ENCODE measurements at regions not wholly inside any gene's neighbourhood (a gene's known extent, or its start where the extent isn't known, plus 50 kb on each side); places are given as distances from the start of the nearest gene placed in this dataset.
"Not testable (repeated sequence)": the region's sequence is repeated elsewhere in the genome, so short reads cannot be mapped to it uniquely, and the experiment has no call there.

DNA sequence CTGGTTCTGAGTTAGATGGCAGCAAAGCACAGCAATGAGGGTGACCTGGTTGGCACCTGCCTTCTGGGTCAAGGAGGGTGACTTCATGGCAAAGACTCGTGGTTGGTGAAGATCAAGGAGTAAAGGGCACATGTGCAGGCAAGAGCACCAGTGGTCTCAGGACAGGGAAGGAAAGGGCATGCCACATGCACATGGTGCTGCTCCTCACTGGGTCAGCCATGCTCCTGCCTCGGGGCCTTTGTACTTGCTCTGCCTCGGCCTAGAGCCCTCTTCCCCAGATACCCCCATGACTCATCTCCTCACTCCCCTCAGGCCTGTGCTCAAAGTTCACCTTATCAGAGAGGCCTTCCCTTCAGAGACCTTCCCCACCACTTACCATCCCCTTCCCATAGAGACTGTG lies 106.7 kb upstream of the KDM7A start:
- DNase-seq: no peak

DNA sequence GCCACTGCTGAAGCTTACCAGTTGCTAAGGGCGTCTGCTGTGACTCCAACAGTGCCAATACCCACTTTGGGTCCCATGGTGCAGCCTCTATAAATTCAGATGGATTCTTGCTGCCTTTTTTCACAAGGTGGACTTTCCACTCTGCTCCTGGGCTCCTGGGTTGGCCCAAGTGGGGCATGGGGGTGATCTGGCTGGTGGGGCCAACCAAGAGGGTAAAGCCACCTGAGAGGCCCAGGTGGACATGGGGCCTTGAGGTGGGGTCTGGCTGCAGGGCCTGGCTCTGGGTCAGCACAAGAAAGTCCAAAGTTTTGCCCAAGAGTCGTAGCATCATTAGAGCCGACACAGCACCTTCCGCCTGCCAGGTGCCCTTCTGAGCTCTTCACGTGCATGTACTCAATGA lies 105.2 kb upstream of the KDM7A start:
- no peak for DNase-seq

- DNase-seq: no peak
Observed at GRCh38 chr7:140281255-140281654, 104.5 kb upstream of the KDM7A start.

GRCh38 chr7:140276001-140276400 lies 99.2 kb upstream of the KDM7A start:
- no peak for DNase-seq

DNA sequence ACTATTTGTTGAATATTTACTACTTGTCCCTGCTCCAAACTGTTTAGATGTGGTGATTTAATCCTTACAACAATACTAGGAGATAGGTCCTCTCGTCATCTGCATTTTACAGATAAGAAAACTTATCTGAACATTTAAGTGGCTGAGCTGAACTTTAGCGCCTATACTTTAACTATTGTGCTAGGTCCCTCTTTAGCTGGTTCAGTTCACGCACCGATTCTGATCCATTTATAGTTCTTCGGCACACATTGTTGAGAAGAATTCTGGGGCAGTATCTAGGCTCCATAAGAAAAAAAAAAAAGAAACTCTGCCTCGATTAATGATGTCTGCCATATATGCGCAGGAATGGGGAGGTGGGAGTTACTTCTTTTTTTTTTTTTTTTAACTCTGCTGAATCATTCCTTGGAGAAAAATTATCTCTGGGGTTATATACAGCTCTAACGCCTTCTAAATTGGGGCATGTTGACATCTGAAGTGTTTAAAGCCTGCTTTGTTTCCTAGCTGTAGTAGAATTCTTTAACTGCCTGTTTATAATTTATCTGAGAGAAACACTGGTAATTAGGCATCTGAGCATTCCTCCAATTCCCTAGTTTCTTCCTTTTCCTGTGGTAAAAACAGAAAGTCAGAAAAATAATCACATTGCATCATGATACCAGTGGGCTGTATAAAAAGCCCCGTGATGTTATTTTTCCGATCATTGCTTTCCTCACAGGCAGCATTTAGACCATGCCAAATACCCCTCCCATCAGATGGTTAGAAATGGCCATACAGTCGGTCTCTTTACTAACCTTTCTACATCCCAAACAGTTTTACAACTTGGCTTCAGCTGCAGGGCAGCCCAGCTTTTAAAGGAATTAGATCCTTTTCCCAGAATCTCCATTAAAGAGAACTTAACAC lies 98.5 kb upstream of the KDM7A start:
- DNase-seq: no peak

- DNase-seq: no peak
Observed at GRCh38 chr7:140273417-140273816, 96.6 kb upstream of the KDM7A start.

- DNase-seq: not testable (repeated sequence)
Observed at GRCh38 chr7:140271643-140271968, 94.8 kb upstream of the KDM7A start.

GRCh38 chr7:140269004-140269638 lies 92.3 kb upstream of the KDM7A start:
- DNase-seq: no peak

DNA sequence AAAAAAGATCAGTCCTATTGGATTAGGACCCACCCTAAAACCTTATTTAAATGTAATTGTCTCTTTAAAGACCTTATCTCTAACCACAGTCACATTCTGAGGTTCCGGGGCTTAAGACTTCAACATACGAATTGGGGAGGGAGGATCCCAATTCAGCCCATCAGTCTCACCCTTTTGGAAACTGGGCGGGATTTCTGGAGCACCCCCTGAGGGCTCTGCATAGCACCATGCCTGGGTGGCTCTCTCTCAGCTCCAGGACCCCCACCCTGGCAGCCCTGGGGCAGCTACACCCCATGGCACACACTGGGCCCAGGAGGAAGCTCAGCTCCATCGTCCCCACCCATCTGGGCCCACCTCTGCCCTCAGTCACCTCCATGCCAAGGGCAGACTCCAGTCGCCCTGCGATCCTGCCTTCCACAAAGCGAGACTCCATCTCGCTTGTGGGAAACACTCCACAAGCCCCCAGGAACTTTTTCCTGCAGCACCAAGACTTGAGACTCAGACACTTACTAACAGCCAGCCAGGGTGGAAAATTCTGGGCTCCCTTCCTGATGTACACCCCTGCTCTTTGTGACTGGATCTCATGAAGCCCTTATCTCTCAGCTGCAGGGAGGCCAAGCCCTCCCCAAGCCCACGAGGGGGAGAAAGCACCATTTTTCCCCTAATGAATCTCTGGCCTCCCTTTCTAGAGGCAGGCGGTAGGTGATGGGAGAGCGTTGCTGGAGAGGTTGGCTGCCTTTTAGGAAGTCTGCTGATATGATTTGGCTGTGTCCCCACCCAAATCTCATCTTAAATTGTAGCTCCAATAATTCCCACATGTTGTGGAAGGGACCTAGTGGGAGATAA lies 90.8 kb upstream of the KDM7A start:
- no peak for DNase-seq

DNA sequence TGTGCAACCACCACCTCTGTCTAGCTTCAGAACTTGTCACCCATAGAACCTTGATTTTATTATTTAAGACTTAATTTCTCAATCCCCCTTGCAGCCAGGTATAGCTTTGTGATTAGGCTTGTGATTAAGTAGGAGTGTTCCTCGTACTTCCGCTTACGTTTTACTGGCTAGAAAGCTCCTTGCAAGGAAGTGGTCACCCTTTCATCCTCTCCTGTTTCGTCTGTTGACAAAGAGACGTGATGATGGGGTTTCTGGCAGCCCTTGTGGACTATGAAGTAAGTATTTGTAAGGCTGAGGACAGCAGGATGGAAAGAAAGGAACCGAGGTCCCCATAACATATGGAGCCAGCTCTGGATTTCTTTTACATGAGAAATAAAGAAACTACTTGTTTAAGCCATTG lies 86.5 kb upstream of the KDM7A start:
- DNase-seq: no peak

GRCh38 chr7:140262242-140262903 lies 85.6 kb upstream of the KDM7A start:
- no peak for DNase-seq

DNA sequence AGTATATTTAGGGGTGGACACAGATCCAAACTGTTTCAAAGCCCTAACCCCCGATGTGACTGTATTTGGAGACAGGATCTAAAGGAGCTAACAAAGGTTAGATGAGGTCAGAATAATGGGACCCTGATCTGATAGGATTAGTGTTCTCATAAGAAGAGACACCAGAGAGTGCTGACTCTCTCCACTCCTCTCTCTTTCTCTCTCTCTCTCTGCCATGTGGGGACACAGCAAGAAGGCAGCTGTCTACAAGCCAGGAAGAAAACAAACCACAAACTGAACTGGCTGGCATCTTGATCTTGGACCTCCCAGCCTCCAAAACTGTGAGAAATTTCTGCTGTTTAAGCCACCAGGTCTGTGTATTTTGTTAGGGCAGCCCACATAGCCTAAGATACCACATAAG lies 84.7 kb upstream of the KDM7A start:
- no peak for DNase-seq

DNA sequence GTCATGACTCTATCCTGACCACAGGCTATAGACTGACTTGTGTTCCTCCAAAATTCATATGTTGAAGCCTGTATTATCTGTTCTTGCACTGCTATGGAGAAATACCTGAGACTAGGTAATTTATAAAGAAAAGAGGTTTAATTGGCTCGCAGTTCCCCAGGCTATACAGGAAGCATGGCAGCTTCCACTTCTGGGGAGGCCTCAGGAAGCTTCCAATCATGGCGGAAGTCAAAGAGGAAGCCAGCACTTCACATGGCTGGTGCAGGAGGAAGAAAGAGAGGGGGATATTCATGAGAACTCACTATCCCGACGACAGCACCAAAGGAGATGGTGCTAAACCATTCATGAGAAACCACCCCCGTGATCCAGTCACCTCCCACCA lies 84.3 kb upstream of the KDM7A start:
- DNase-seq: no peak

GRCh38 chr7:140260352-140261104 lies 83.7 kb upstream of the KDM7A start:
- DNase-seq: no peak

- not testable (repeated sequence) for DNase-seq
Observed at GRCh38 chr7:140257278-140257677, 80.5 kb upstream of the KDM7A start.

GRCh38 chr7:140254976-140255375 lies 78.2 kb upstream of the KDM7A start:
- not testable (repeated sequence) for DNase-seq

GRCh38 chr7:140249036-140249806 lies 72.4 kb upstream of the KDM7A start:
- no peak for DNase-seq

DNA sequence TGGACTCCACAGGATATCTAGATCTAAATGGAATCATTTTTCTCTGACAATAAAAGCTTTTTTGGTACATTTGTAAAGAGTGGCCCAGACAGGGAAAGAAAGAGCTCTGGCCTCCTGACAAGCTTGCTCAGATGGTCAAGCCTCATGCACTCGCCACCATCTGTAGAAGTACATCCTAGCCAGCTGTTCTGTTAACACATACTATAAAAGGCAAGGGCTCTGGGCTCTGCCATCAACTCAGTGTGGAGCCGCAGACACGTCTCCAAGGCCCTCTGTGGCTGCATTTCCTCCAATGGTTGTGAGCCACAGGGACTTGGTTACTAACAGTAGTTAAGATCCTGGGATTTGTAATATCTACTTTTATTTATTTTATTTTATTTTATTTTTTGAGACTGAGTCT lies 70.8 kb upstream of the KDM7A start:
- DNase-seq: no peak

DNA sequence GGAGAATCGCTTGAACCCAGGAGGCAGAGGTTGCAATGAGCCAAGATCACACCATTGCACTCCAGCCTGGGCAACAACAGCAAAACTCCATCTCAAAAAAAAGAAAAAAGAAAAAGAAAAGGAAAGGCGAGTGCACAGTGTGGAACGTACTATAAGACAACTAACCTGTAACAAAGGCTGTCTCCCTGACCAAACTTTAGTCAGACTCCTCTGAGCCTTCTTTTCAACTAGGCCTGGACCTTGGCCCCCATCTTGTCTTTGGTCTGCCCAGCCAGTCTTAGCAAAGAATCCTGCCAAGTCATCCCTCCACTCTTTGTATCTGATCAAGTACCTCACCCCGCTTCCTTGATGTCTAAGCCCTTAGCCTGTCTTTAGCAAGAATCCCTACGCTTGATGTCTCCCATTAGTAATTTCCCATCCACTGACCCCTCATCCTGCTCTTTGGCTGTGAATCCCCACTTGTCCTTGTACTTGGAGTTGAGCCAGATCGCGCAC lies 68.9 kb upstream of the KDM7A start:
- no peak for DNase-seq

DNA sequence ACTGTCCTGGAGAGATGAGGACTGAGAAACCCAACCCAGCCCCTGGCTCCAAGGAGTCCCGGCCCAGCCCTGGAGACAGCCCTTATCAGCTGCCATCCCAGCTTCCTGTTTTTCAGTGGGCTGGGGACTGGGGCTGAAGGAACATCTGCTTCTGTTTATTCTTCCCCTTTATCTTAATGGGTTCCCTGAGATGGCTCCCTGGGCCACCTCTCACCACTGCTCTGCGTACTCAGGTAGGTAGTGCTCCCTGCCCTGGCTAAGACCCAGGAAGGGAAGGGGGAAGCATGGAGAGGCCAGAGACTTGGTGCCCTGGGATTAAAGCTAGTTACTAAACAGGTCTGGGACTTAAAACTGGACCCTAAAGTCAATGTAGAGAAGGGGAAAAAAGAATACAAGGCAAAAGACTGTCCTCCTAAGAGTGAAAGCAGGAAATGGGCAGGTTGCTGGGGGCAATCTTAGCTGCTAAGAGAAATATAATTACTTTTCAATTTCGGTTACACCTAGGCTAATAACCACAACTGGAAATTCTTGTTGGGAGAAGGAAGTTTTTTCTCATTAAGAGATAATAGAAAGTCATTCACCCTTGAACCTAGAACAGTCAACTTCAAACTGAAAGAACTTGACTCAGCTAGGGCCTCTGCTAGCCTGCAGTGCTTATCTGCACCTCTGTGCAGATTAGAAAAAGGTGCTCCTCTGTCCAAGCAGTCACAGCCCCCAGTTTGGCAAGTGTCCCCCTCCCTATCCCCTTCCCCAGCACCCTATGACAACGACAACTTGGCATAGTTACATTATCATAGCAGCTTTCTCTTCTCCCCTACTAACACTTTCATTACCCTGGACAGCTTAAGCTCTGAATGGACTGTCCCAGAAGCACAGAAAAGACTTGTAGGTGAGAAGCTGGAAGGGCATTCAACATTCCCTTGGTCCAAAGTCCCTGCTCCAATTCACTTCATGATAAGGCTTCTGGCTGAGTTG lies 65.6 kb upstream of the KDM7A start:
- DNase-seq: peak; percentile 5

Data from NCI-H187 treated with DMSO at 0.1 percent for 48 hours (cell line).